ENCODE measurements at regions not wholly inside any gene's neighbourhood (a gene's known extent, or its start where the extent isn't known, plus 50 kb on each side); places are given as distances from the start of the nearest gene placed in this dataset.
A peak's percentile ranks its signal among the peaks of the same experiment; 100 is the strongest.
"Not testable (repeated sequence)": the region's sequence is repeated elsewhere in the genome, so short reads cannot be mapped to it uniquely, and the experiment has no call there.

DNA sequence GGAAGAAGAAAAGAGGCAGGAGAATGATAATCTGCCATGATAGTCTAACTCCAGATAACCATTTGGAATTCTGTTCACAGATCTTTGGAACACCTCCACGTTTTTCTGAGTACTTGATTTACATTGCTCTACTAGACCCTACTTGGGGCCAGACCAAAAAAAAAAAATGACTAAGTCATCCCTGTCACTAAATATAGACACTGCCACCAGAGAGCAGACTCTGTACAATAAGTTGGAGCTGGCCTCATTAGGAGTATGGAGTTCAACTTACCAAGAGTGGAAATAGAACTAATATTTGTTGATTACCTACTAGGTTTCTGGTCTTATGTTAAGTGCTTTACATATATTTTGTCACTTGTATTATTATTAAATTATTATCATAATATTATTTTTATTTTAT is 80.9 kb upstream of the ZNF800 start:
- Histone ChIP-seq H3K27me3 (no peaks in the 10 kb centered on the region), H3K36me3 (no peaks in the 10 kb centered on the region), H3K27ac (no peak overlapping the region), H3K9me3 (no peaks in the 10 kb centered on the region), H3K4me1 (no peaks in the 10 kb centered on the region), H3K4me3 (no peak overlapping the region)
- DNase-seq (ENCODE audit: low spot score) = no peak
- TF ChIP-seq, protein P1, sequence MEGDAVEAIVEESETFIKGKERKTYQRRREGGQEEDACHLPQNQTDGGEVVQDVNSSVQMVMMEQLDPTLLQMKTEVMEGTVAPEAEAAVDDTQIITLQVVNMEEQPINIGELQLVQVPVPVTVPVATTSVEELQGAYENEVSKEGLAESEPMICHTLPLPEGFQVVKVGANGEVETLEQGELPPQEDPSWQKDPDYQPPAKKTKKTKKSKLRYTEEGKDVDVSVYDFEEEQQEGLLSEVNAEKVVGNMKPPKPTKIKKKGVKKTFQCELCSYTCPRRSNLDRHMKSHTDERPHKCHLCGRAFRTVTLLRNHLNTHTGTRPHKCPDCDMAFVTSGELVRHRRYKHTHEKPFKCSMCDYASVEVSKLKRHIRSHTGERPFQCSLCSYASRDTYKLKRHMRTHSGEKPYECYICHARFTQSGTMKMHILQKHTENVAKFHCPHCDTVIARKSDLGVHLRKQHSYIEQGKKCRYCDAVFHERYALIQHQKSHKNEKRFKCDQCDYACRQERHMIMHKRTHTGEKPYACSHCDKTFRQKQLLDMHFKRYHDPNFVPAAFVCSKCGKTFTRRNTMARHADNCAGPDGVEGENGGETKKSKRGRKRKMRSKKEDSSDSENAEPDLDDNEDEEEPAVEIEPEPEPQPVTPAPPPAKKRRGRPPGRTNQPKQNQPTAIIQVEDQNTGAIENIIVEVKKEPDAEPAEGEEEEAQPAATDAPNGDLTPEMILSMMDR (IDR thresholded peaks at IDR 0.05) = no peak

DNA sequence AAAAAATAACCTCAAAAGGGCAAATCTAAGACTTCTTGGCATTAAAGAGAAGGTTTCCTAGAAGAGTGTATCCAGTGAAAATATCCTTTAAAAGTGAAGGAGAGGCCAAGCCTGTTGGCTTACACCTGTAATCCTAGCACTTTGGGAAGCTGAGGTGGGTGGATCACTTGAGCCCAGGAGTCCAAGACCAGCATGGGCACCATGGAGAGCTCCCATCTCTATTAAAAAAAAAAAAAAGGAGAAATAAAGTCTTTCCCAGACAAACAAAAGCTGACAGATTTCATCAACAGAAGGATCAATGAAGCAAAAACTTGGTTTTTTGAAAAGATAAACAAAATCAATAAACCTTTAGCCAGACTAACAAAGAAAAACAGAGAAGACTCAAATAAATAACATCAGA is 67.6 kb upstream of the ZNF800 start:
- H3K27ac ChIP-seq = no peak overlapping the region
- no peaks in the 10 kb centered on the region for H3K36me3 ChIP-seq
- H3K4me1 ChIP-seq = no peaks in the 10 kb centered on the region
- DNase-seq (ENCODE audit: low spot score) = no peak
- H3K4me3 ChIP-seq = no peak overlapping the region
- peaks cover 0 to 16% of the 10 kb centered on the region in 2 donors for H3K9me3 ChIP-seq
- TF ChIP-seq, protein P1 (IDR thresholded peaks at IDR 0.05) = no peak
- no peaks in the 10 kb centered on the region for H3K27me3 ChIP-seq

GRCh38 chr7:127451258-127451657 is 58.8 kb upstream of the ZNF800 start:
- H3K27me3 ChIP-seq; H3K36me3 ChIP-seq; DNase-seq (ENCODE audit: low spot score); H3K27ac ChIP-seq; H3K4me3 ChIP-seq; H3K4me1 ChIP-seq: not testable (repeated sequence)
- peaks cover 0 to 23% of the 10 kb centered on the region in 2 donors for H3K9me3 ChIP-seq

DNA sequence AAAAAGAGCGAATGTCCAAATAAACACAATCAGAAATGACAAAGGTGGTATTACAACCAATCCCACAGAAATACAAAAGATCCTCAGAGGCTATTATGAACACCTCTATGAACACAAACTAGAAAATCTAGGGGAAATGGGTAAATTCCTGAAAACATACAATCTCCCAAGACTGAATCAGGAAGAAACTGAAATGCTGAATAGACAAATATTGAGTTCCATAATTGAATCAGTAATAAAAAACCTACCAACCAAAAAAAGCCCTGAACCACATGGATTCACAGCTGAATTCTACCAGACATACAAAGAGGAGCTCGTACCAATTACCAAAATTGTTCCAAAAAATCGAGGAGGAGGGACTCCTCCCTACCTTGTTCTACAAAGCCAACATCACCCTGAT is 56.1 kb upstream of the ZNF800 start:
- TF ChIP-seq, protein P1 (IDR thresholded peaks at IDR 0.05) = no peak
- H3K4me3 ChIP-seq = no peak overlapping the region
- H3K9me3 ChIP-seq = peaks cover 0 to 27% of the 10 kb centered on the region in 2 donors
- H3K27me3 ChIP-seq = no peaks in the 10 kb centered on the region
- no peaks in the 10 kb centered on the region for H3K36me3 ChIP-seq
- no peaks in the 10 kb centered on the region for H3K4me1 ChIP-seq
- no peak overlapping the region for H3K27ac ChIP-seq
- DNase-seq (ENCODE audit: low spot score) = no peak

- Histone ChIP-seq H3K4me1 (no peaks in the 10 kb centered on the region), H3K4me3 (no peak overlapping the region), H3K9me3 (peaks cover 0 to 23% of the 10 kb centered on the region in 2 donors), H3K27ac (no peak overlapping the region), H3K27me3 (no peaks in the 10 kb centered on the region), H3K36me3 (no peaks in the 10 kb centered on the region)
- TF ChIP-seq, protein P1 (IDR thresholded peaks at IDR 0.05) = peak in 1 of 2 donors; percentile 36
- no peak for DNase-seq (ENCODE audit: low spot score)
These were observed 54.9 kb upstream of the ZNF800 start for GRCh38 chr7:127447326-127447945.

DNA sequence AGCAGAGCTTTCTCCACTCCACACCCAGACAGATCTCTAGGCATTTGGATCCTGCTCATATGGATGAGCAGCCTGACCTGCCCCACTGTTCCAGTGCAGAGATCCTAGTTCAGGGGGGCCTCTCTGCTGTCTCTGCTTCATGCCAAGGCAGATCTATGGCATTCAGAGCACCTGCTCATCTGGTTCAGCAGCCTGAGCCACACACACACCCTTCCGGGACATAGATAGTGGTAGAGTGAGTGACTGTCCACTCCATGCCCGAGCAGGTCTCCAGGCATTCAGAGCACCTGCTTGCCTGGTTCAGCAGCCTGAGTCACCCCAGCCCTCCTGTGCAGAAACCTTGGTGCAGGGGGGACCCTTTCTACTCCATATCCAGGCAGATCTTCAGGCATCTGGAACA is 54.3 kb upstream of the ZNF800 start:
- Histone ChIP-seq H3K4me1 (no peaks in the 10 kb centered on the region), H3K27ac (no peak overlapping the region), H3K27me3 (no peaks in the 10 kb centered on the region), H3K9me3 (peaks cover 0 to 23% of the 10 kb centered on the region in 2 donors), H3K36me3 (no peaks in the 10 kb centered on the region), H3K4me3 (no peak overlapping the region)
- TF ChIP-seq, protein P1 (IDR thresholded peaks at IDR 0.05) = no peak
- no peak for DNase-seq (ENCODE audit: low spot score)

Measured in right atrium auricular region (tissue), 2 donors.